HG03108 (cell line): ENCODE measurements at regions not wholly inside any gene's neighbourhood (a gene's known extent, or its start where the extent isn't known, plus 50 kb on each side); places are given as distances from the start of the nearest gene placed in this dataset.

Source experiments
- ATAC-seq: cut with Tn5 transposase; IDR thresholded peaks from one replicate; pipeline ENCODE4 v1.9.1; 2021; ENCODE audit warnings: moderate library complexity; ENCODE audit not compliant: unreplicated experiment

GRCh38 chr4:110675426-110675825 lies 52.5 kb upstream of the PITX2 start:
- ATAC-seq, result no peak

GRCh38 chr4:110676241-110676640 lies 53.4 kb upstream of the PITX2 start:
- ATAC-seq, result no peak

- no peak for ATAC-seq
Measured at GRCh38 chr4:110678517-110679227, 55.8 kb upstream of the PITX2 start.

DNA sequence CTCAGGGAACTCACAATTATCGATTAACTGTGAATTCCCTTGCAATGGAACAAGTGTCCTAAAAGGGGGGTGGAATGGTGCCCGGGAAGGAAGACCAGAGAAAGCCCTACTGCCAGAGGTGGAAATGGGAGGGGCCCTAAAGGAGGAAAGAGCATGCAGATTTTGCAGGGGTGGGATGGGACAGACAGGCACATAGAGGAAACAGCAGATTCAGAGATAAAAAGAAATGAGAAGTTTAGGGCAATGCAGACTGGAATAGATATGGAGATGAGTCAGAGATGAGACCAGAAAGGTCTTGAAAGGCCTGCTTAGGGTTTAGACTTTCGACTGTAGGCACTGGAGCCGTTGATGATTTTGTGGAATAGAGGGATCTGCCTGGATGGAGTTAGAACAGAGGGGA lies 57.4 kb upstream of the PITX2 start:
- no peak for ATAC-seq

- ATAC-seq, result no peak
Measured at GRCh38 chr4:110681381-110681780, 58.5 kb upstream of the PITX2 start.

DNA sequence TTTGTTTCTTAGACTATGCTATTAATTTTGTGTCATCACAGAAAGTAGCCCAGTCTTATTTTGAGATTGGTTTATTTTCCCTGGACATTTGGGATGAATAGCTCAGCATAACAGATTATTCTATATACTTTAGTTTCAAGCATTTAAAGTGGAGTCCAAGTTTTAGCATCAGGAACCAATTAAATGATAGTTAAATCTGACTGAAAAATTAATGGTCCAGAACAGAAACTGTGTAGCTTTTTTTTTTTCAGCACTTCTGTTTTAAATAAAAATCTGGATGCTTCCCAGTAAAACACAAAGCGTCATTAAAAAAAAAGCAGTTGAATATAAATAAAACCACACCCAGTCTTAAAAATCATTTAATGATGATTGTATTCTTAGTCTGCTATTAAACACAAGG lies 59.4 kb upstream of the PITX2 start:
- no peak for ATAC-seq

DNA sequence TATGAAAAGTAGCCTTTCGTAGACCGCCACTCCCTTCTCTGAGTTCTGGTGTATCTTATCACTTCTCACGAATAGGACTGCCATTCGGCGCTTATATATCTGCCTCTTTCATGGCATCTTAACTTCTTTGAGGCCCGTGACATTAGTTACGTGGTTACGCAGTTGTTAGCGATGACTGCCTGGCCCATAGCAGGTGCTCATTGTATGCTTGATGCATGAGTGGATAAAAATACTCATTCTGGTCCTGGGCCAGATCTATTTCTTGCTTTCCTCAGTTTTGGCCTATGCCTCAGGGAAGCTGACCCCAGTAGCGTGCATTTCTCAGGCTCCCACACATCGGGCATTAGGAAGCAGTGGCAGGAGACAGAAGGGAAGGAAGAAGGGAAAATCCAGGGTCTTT lies 60.7 kb upstream of the PITX2 start:
- no peak for ATAC-seq

DNA sequence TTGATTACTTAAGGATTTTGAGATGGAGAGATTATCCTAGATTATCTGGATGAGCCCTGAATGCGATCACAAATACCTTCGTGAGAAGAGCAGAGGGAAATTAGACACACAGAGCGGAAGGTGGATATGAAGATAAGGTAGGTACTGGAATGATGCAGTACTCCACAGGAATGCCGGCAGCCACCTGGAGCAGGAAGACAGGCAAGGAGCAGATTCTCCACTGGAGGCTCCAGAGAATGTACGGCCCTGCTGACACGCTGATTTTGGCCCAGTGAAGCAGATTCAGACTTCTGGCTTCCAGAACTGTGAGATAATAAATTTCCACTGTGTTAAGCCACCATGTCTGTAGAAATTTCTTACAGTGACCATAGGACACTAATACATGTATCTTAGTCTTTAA lies 79.4 kb upstream of the PITX2 start:
- ATAC-seq, result no peak

DNA sequence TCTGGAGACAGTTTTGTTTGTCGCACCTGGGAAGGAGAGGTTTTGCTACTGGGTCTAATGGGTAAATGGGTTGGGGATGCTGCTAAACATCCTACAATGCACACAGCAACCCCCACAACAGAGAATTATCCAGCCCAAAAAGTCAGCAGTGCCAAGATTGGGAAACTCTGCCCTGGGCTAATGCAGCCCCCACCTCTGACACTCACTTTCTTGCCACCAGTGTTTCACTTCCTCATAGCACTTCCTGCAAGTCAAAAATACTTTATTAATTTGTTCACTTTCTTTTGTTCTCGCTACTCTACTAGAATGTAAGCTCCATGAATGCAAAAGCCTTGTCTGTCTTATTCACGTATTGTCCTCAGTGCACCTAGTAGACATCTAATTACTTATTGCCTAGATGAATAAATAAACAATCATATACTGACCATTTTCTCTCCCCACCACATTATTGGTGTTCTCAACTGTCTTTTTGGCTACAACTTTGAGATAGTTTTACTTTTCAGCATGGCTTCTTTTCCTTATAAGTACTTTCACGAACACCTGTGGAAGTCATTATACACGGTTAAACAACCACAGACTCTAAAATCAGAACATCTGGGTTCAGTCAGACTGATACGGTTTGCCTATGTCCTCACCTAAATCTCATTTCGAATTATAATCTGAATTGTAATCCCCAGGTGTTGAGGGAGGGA lies 82.0 kb upstream of the PITX2 start:
- ATAC-seq, result peak; percentile 64

- no peak for ATAC-seq
Measured at GRCh38 chr4:110705440-110705782, 82.5 kb upstream of the PITX2 start.

DNA sequence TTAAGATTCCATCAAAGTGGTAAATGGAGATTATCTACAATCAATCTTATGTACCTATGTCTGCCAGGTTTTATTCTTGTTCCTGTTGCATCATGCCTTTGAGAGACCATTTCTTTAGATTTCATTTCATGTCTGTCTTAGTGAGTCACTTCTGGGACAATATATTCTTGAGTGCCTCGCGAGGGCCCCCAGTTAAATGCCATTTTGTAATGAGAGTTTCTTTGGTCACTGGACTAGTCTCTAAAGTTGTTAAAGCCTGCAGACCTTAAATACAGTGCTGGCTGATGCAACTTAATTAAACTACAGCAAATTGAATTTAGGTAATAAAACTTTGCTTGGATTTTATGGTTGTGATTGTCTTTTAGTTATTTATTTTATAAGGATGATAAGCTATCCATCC lies 87.2 kb upstream of the PITX2 start:
- no peak for ATAC-seq

- ATAC-seq, result no peak
Measured at GRCh38 chr4:110712486-110712885, 89.6 kb upstream of the PITX2 start.

GRCh38 chr4:110730318-110730717 lies 107.4 kb upstream of the PITX2 start:
- ATAC-seq, result no peak

DNA sequence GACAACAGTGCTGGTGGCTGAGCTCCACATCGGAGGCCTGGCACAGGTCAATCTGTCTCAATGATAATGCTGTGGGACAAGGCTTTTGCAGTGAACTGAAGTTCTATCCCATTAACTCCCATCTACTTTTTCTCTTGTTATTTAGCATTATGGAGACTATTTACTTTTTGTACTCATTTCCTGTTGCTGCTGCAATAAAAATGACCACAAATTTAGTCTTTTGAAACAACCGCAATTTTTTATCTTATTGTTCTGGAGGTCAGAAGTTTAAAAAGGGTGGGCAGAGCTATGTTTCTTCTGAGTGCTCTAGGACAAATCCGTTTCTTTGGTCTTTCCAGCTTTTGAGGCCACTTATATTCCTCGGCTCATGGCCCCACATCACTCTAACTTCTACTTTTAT lies 111.0 kb upstream of the PITX2 start:
- no peak for ATAC-seq

DNA sequence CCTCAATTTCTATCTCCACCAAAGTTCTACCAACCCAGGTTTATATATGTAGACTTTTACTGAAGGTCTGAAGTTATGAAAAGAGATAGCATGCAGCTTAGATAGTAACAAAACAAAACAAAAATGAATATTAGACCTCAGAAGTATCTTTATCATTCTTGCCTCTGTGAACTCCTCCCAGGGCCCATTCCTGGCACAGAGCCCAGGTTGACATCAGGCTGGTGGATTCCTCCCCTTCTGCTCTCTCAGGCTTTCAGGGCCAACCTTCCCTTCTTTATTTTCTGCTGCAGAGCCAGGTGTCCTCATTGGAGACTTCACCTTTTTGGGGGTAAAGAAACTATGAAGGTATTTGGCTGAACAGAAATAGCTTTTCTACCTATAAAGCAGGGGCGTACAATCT lies 112.8 kb upstream of the PITX2 start:
- no peak for ATAC-seq

- ATAC-seq, result no peak
Measured at GRCh38 chr4:110737931-110738330, 115.1 kb upstream of the PITX2 start.

DNA sequence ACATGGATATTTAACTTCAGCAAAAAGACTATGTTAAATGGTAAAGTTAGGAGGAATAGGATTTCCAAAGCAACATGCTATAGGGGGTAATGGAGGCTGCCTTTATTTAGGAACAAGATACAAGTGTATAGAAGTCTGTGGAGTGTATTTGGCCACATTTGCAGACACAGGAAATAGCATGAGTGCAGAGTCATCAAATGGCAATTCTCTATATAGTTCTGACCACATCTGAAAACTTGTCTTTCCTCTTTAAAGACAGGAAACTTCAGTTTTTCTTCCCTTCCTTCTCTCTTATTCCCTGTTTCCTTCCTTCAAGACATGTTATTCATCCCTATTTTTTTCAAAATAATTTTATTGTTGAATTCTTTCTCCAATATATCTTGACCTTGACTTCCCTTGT lies 119.3 kb upstream of the PITX2 start:
- no peak for ATAC-seq

DNA sequence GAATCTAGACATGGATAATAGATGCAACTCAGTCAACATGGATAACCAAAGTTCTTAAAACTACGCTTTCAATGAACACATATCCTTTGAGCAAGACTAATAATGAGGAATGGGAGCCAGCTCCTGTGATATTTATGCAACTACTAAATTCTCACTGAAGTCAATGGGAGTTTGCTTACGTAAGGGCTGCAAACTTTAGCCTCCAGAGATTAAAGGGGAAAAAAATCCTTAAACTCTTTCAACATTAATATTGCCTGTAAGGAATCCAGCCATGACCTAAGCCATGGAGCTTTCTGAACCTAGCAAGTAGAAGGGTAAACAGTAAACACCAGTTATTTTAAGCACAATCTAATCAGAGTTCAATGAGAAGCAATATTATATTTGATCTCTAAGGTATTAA lies 125.2 kb upstream of the PITX2 start:
- no peak for ATAC-seq

GRCh38 chr4:110751183-110751582 lies 128.3 kb upstream of the PITX2 start:
- no peak for ATAC-seq

- no peak for ATAC-seq
Measured at GRCh38 chr4:110751986-110752385, 129.1 kb upstream of the PITX2 start.

DNA sequence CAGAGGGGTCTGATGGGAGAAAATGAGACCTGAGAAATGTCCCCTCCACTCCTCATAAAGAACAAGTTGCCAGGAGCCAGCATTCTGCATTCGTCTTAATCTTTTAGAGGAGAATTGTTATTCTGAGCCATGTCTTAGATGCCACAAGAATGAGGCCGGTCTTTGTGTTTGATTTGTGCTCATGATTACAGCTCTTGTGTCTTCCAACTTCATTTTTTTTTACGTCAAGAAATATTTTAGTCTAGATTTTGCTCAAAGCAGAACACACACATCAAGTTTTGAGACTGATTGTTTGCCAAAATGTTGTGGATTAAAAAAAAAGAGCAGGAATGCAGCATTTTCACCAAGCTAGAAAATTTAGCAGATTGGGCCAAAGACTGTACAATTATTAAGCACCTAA lies 130.6 kb upstream of the PITX2 start:
- no peak for ATAC-seq

DNA sequence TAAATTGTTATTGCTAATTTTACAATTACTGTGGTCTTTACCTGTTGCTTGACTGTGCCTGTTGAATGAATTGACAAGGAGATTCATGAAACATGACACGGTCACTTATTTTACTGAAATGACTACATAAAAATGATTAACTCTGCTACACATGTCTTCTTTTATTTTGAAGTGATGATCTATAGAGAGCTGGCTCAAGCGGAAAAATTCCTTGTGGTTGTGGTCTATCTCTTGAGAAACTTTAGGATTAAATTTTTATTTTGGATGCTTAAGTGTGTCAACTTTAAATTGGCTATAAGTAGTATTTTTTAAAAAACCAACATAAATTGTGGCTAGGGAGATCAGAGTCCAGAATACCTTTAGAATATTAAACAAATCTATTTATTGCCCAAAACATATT lies 131.8 kb upstream of the PITX2 start:
- no peak for ATAC-seq

- no peak for ATAC-seq
Measured at GRCh38 chr4:110769578-110769977, 146.7 kb upstream of the PITX2 start.
